NCI-H2196 treated with DMSO at 0.1 percent for 48 hours (cell line): ENCODE measurements at regions not wholly inside any gene's neighbourhood (a gene's known extent, or its start where the extent isn't known, plus 50 kb on each side); places are given as distances from the start of the nearest gene placed in this dataset.

Experiments used
- DNase-seq: peaks from one replicate; lab custom pipeline; 2025; ENCODE audit not compliant: unreplicated experiment; lab: John Stamatoyannopoulos, UW

- DNase-seq: no peak
These were observed 183.6 kb upstream of the ATP11B start for GRCh38 chr3:182609575-182610156.

- no peak for DNase-seq
These were observed 181.0 kb upstream of the ATP11B start for GRCh38 chr3:182612332-182612731.

- DNase-seq: no peak
These were observed 175.8 kb upstream of the ATP11B start for GRCh38 chr3:182617500-182617899.

GRCh38 chr3:182618085-182618732 is 175.1 kb upstream of the ATP11B start:
- peak; percentile 62 for DNase-seq

GRCh38 chr3:182618981-182619591 is 174.2 kb upstream of the ATP11B start:
- DNase-seq: peak; percentile 51

- DNase-seq: no peak
These were observed 172.4 kb upstream of the ATP11B start for GRCh38 chr3:182620723-182621434.

GRCh38 chr3:182621435-182622240 is 171.7 kb upstream of the ATP11B start:
- DNase-seq: no peak

GRCh38 chr3:182622241-182622545 is 171.1 kb upstream of the ATP11B start:
- DNase-seq: no peak

- peak; percentile 26 for DNase-seq
These were observed 166.5 kb upstream of the ATP11B start for GRCh38 chr3:182626484-182627467.

GRCh38 chr3:182628531-182628930 is 164.8 kb upstream of the ATP11B start:
- no peak for DNase-seq

- no peak for DNase-seq
These were observed 163.8 kb upstream of the ATP11B start for GRCh38 chr3:182629521-182629920.

- DNase-seq: no peak
These were observed 161.9 kb upstream of the ATP11B start for GRCh38 chr3:182631183-182632076.

- no peak for DNase-seq
These were observed 161.3 kb upstream of the ATP11B start for GRCh38 chr3:182632077-182632393.

GRCh38 chr3:182633186-182633585 is 160.1 kb upstream of the ATP11B start:
- DNase-seq: no peak

- no peak for DNase-seq
These were observed 156.7 kb upstream of the ATP11B start for GRCh38 chr3:182636646-182637045.

GRCh38 chr3:182637350-182638110 is 155.8 kb upstream of the ATP11B start:
- DNase-seq: no peak

GRCh38 chr3:182644013-182644412 is 149.3 kb upstream of the ATP11B start:
- DNase-seq: no peak

- DNase-seq: no peak
These were observed 148.4 kb upstream of the ATP11B start for GRCh38 chr3:182644790-182645433.
